DND-41 (cell line): ENCODE measurements at regions not wholly inside any gene's neighbourhood (a gene's known extent, or its start where the extent isn't known, plus 50 kb on each side); places are given as distances from the start of the nearest gene placed in this dataset.

Source experiments
- ATAC-seq: fragments of 200-7000 bp; cut with Tn5 transposase; 3 replicates; pipeline ENCODE4 v1.9.1; 2021; ENCODE audit warnings: low read depth; ENCODE audit not compliant: insufficient read depth
- DNase-seq: peaks from one replicate; pipeline ENCODE4 v3.0.0-alpha.2; 2020
- H2AFZ ChIP-seq: 2 replicates; pipeline ENCODE4 v1.6.0; 2012; ENCODE audit warnings: low read depth, low read length
- H3K27ac ChIP-seq: 2 replicates; pipeline ENCODE4 v1.5.1; 2012; ENCODE audit warnings: low read length, inconsistent platforms
- H3K27me3 ChIP-seq: fragments of 200-600 bp; sonication (generic); 2 replicates; pipeline ENCODE4 v1.6.0; 2012; ENCODE audit warnings: low read length, mild to moderate bottlenecking, inconsistent platforms; ENCODE audit not compliant: insufficient read depth, poor library complexity
- H3K36me3 ChIP-seq: 2 replicates; pipeline ENCODE4 v1.5.1; 2012; ENCODE audit warnings: low read length, inconsistent platforms; ENCODE audit not compliant: insufficient read depth
- H3K4me1 ChIP-seq: 2 replicates; pipeline ENCODE4 v1.5.1; 2012; ENCODE audit warnings: mild to moderate bottlenecking, low read length; ENCODE audit not compliant: insufficient read depth
- H3K4me2 ChIP-seq: 2 replicates; pipeline ENCODE4 v1.6.0; 2012; ENCODE audit warnings: mild to moderate bottlenecking, moderate library complexity, low read length, inconsistent platforms; ENCODE audit not compliant: insufficient read depth
- H3K4me3 ChIP-seq, 2 experiments: fragments of 200-600 bp in 1 of 2; shearing (Covaris generic) in 1 of 2; 2 replicates each; pipeline ENCODE4 v1.5.1; 2012 to 2016; ENCODE audit warnings: inconsistent platforms in 2 of 2, low read length in 2 of 2, mild to moderate bottlenecking in 2 of 2, low read depth in 1 of 2, moderate library complexity in 1 of 2
- H3K79me2 ChIP-seq: 2 replicates; pipeline ENCODE4 v1.6.0; 2012; ENCODE audit warnings: low read length, inconsistent platforms; ENCODE audit not compliant: insufficient read depth
- H3K9ac ChIP-seq: 2 replicates; pipeline ENCODE4 v1.6.0; 2012; ENCODE audit warnings: low read depth, mild to moderate bottlenecking, inconsistent platforms, low read length, moderate library complexity
- H3K9me3 ChIP-seq: 2 replicates; pipeline ENCODE4 v1.5.1; 2012; ENCODE audit warnings: low read length, moderate library complexity, mild to moderate bottlenecking, inconsistent platforms; ENCODE audit not compliant: insufficient read depth, severe bottlenecking
- H4K20me1 ChIP-seq: 2 replicates; pipeline ENCODE4 v1.6.0; 2012; ENCODE audit warnings: low read length; ENCODE audit not compliant: insufficient read depth
- CTCF ChIP-seq: IDR thresholded peaks from 2 replicates; pipeline ENCODE4 v1.5.1; 2012; ENCODE audit warnings: borderline replicate concordance, low read length, moderate library complexity, mild to moderate bottlenecking; ENCODE audit not compliant: poor library complexity, severe bottlenecking; ENCODE audit errors: extremely low read depth
- EZH2 ChIP-seq: IDR thresholded peaks from 3 replicates; pipeline ENCODE4 v1.6.1; 2012; ENCODE audit warnings: borderline replicate concordance, low read depth, mild to moderate bottlenecking, moderate library complexity, low read length, inconsistent platforms; ENCODE audit not compliant: severe bottlenecking

GRCh38 chr4:186472948-186473347, 82.4 kb downstream of the MTNR1A start:
- H3K4me1 ChIP-seq, result no peaks in the 10 kb centered on the region

DNA sequence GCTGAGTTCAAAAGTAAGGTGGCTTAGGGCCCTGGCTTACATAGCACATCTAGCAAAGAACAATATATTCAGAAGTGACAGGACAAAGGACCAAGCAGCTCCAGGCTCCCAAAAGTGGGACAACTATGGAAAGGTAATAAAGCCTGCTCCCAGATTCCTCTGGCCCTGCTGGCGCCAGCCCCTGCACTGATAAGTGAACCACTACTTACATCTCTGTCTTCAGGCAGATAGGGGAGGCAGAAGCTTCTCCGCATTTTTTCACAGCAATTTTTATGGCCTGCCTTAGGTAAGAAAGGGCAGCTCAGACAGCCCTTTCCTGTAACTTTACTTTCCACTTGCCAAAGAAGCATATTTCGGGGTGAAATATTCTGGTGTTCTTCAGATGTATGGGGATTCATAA, 83.9 kb downstream of the MTNR1A start:
- TF ChIP-seq EZH2 (no peak), CTCF (no peak)
- no peak overlapping the region for H3K4me3 ChIP-seq
- H3K36me3 ChIP-seq, result no peaks in the 10 kb centered on the region
- no peaks in the 10 kb centered on the region for H3K9me3 ChIP-seq
- H3K79me2 ChIP-seq, result no peaks in the 10 kb centered on the region
- no peak overlapping the region for H3K27ac ChIP-seq
- no peak overlapping the region for H2AFZ ChIP-seq
- DNase-seq (no peak), ATAC-seq (no peak)
- H4K20me1 ChIP-seq, result no peaks in the 10 kb centered on the region
- H3K4me2 ChIP-seq, result no peak overlapping the region
- no peaks in the 10 kb centered on the region for H3K4me1 ChIP-seq
- no peaks in the 10 kb centered on the region for H3K27me3 ChIP-seq
- no peak overlapping the region for H3K9ac ChIP-seq

More at GRCh38 chr4:186472948-186473347, 82.4 kb downstream of the MTNR1A start:
- Histone ChIP-seq H3K9me3 (no peaks in the 10 kb centered on the region), H3K9ac (no peak overlapping the region), H3K4me2 (no peak overlapping the region), H3K4me3 (no peak overlapping the region), H2AFZ (no peak overlapping the region), H3K79me2 (no peaks in the 10 kb centered on the region), H3K27me3 (no peaks in the 10 kb centered on the region), H3K27ac (no peak overlapping the region), H4K20me1 (no peaks in the 10 kb centered on the region), H3K36me3 (no peaks in the 10 kb centered on the region)
- TF ChIP-seq EZH2 (no peak), CTCF (peak; percentile 39)
- DNase-seq (no peak), ATAC-seq (no peak)

GRCh38 chr4:186458050-186458449, 97.3 kb downstream of the MTNR1A start:
- no peak overlapping the region for H3K27ac ChIP-seq
- no peak overlapping the region for H3K4me3 ChIP-seq
- no peak for ATAC-seq
- no peaks in the 10 kb centered on the region for H3K9me3 ChIP-seq
- TF ChIP-seq CTCF, result no peak
- no peak for TF ChIP-seq EZH2
- H4K20me1 ChIP-seq, result no peaks in the 10 kb centered on the region
- no peak overlapping the region for H3K4me2 ChIP-seq
- H3K9ac ChIP-seq, result no peak overlapping the region
- H2AFZ ChIP-seq, result no peak overlapping the region
- DNase-seq, result no peak
- H3K4me1 ChIP-seq, result no peaks in the 10 kb centered on the region
- H3K79me2 ChIP-seq, result no peaks in the 10 kb centered on the region
- H3K36me3 ChIP-seq, result no peaks in the 10 kb centered on the region
- H3K27me3 ChIP-seq, result no peaks in the 10 kb centered on the region

- peaks cover 10% of the 10 kb centered on the region for H3K9me3 ChIP-seq
- H3K27ac ChIP-seq, result no peak overlapping the region
- no peaks in the 10 kb centered on the region for H3K4me1 ChIP-seq
- no peak overlapping the region for H2AFZ ChIP-seq
- H3K9ac ChIP-seq, result no peak overlapping the region
- H4K20me1 ChIP-seq, result no peaks in the 10 kb centered on the region
- H3K4me3 ChIP-seq, result no peak overlapping the region
- H3K27me3 ChIP-seq, result no peaks in the 10 kb centered on the region
- no peaks in the 10 kb centered on the region for H3K36me3 ChIP-seq
- no peaks in the 10 kb centered on the region for H3K79me2 ChIP-seq
- ATAC-seq, result no peak
- no peak overlapping the region for H3K4me2 ChIP-seq
- no peak for TF ChIP-seq EZH2
- TF ChIP-seq CTCF, result no peak
- no peak for DNase-seq
Measured at GRCh38 chr4:186451982-186452381, 103.4 kb downstream of the MTNR1A start.
